AG20443 (cell line): ENCODE measurements at regions not wholly inside any gene's neighbourhood (a gene's known extent, or its start where the extent isn't known, plus 50 kb on each side); places are given as distances from the start of the nearest gene placed in this dataset.

Source experiments
- DNase-seq: peaks from one replicate; pipeline ENCODE4 v3.0.0; 2012; ENCODE audit warnings: low spot score, mixed read lengths

DNA sequence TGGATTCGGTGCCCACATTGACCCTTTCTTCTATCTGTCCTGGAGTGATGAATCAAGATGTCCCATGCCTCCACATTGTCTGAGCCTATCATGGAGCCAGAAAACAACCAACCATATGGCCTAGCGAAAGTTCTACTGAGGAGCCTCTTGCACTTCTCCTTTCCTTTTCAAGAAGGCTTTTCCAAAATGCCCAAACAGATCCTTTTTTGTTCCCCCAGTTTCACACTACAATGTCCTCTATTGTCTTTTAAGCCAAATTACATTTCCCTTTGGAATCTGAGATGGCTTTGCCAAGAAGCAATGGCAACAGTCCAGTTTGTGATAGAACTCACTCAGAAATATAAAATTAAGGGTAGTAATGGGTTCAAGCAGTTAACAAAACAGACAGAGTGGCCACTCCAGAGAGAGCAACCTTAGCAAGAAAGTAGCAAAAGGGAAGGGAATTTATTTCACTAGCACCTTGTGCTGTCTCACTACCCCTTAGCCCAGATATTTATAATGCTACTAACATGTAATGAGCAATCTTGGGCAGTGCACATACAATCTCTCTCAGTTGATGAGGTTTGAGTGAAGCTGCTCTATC lies 194.6 kb upstream of the PDE1C start:
- DNase-seq, result no peak

DNA sequence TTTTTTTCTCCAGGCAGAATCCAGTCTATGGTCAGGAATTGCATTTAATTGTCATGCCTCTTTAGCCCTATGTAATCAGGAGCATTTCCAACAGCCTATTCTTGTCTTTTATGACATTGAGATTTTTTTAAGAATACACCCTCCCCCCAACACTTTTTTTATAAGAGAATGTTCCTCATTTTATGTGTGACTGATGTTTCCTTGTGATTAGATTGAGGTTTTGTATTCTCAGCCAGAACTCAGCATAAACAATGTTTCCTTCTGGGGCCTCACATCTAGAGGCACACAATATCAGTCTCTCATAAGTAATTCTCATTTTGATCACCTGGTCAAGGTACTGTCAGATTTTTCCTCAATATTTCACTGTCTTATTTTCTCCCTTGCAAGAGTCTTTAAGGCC lies 193.4 kb upstream of the PDE1C start:
- DNase-seq, result no peak

DNA sequence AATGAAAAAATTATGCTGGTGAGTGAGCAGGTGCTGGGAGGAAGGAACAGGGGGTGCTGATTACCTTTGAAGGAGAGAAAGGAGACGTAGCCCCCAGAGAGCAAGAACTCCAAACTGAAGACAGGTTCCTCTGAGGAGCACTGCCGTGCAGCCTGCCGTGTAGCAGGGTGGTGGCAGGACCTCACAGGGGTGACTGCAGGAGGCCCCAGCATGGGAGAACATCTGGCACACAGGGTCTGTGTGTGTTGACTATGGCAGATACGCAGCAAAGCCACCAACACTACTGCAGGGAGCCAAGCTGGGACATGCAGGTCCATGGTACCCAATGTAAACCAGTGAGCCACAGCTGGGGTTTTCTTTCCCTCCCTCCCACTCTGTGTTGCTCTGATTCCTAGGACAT lies 192.1 kb upstream of the PDE1C start:
- no peak for DNase-seq

DNA sequence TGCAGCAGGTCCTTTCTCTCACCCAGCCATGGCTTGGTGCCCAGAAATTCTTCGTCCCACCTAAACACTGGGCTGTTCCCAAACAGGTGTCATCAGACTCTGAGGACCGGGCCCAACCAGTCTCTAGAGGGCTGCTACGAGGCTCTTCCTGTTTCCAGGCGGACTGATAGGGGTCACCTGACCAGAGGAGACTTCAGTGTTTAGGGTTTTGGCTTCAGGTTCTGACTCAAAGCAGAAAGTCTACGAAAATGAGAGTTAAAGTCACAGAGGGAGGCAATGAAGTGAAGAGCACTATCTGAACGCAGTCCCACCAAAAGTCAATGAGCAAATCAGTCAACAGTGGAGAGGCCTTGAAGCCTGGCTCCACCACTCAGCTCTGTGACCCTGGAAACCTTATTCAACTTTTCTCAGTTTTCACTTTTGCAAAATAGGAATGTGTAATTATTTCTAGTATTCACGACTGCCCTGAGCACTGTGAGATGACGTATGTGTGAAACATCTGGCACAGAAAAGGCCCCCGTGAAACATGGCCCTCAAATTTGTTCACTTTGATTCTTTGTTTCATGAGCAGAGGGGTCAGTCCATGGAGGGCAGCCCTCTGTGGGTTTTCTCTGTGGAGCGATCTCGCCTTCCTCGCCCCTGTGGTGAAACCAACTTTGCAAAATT lies 189.9 kb upstream of the PDE1C start:
- DNase-seq, result no peak

DNA sequence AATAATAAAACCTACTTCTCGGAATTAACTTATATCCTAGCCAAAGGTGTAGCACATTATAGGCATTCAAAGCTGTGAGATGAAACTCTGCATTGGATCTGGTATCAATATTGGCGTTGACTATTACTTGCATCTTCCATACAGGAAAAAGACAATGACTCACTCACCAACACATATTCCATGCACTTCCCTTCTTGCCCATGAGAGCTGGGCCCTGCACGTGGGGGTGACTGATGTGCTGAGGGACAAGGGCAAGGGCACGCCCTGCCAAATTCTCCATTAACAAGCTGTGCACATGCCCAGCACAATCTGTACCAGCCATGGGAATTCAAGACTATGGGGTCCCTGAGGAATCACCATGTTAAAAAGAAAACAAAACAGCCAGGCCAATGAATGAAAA lies 188.1 kb upstream of the PDE1C start:
- no peak for DNase-seq

DNA sequence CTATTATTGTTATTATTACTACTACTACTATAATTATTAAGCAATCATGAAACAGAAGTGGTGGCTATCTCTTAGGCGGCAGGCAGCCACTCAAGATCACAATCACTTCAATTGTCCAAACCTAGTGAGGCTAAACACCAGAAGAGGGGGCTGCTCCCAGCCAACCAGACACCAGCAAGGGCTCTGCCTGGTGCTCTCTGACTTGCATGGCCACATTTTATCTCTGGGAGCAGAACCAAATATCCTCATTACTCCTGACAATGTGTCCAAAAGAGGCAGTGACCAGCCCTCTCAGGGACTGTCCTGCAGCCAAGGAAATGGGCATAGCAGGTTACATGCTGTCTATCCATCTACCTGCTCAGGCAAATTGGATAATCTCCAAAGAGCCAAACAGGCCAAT lies 187.4 kb upstream of the PDE1C start:
- peak; percentile 1 for DNase-seq

DNA sequence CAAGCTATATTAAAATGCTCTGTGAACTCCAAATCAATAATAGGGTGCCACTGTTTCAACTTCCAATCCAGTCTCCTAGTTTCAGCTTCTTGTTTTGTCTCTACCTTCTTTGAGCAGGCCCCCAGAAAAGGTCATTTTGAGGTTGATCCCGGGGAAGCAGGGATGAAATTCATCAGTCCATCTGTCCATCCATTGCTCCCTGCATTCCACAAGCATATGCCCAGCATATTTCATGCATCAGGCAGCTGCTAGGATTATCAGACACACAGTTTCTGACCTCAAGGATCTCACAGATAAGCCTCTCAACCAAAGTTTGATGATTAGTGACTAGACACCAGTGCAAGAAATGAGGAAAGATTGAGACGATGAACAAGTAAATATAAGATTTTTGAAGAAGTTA lies 186.6 kb upstream of the PDE1C start:
- no peak for DNase-seq

DNA sequence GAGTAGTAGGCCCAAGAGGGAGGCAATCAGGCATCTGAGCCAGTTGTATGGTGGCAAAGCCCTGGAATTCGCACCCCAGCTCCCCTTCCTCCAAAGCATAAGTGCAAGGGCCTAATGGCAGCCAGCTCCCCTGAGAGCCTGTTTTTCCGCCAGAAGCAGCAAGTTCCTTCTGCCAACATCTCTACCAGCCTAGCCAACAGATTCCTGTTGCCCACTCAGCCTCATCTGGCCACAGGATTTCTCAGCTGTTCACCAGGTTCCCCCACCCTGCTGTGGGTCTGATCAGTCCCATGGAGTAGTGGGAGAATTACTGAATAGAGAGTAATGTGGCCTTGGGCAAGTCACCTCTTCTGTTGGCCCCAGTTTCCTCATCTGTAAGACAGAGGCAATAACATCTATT lies 186.2 kb upstream of the PDE1C start:
- DNase-seq, result no peak

DNA sequence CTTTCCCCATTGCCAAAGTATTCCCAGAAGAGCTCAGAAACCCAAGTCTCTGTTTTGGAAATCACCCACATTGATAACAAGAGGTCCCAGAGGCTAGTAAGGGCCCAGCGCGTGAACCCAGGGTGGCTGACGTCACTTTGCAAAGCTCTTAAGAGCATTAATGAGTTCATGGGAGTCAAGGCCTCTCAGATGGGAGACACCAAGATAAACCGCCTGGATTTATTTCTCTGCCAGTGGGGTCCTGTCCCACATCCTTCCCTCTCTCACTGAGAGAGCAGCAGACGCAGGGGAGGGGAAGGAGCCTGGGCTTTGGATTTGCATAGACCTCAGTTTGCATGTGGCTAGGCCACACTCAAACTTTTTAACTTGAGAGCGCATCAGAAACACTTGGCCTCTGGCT lies 184.8 kb upstream of the PDE1C start:
- DNase-seq, result no peak

DNA sequence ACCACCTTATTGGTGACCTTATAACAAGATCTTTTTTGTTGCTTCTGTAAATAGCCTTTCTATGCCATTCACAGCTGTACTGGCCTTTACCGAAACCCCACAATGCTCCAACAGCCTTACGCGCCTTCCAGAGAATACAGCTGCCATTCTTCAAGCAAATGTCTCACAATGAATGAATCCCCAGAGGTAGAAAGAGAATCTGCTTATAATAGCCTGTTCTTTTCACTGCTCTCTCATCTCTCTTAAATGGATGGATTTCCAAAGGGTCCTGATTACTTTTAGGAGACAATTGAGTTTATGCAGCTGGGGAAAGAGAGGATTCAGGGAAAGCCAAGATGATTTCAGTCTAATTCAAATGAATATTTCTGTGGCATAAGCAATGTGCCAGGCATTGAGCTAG lies 183.1 kb upstream of the PDE1C start:
- DNase-seq, result no peak

DNA sequence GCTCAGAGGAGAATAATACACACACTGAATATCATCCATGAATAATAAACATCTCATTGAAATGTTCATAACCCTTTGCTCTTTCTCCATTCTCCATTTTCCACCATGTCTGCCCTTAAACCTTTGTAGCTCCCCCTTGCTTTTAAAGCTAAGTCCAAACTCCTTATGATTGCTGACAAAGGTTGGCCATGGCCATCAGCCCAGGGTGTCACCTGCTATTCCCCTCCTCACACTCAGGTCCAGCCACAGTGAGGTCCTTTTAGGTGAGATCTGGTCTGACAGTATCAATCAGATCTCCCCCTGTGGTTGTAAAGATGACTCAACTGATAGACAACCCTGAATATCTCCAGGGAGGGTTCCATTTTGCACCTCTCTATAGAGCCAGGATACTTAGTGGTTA lies 181.5 kb upstream of the PDE1C start:
- no peak for DNase-seq

DNA sequence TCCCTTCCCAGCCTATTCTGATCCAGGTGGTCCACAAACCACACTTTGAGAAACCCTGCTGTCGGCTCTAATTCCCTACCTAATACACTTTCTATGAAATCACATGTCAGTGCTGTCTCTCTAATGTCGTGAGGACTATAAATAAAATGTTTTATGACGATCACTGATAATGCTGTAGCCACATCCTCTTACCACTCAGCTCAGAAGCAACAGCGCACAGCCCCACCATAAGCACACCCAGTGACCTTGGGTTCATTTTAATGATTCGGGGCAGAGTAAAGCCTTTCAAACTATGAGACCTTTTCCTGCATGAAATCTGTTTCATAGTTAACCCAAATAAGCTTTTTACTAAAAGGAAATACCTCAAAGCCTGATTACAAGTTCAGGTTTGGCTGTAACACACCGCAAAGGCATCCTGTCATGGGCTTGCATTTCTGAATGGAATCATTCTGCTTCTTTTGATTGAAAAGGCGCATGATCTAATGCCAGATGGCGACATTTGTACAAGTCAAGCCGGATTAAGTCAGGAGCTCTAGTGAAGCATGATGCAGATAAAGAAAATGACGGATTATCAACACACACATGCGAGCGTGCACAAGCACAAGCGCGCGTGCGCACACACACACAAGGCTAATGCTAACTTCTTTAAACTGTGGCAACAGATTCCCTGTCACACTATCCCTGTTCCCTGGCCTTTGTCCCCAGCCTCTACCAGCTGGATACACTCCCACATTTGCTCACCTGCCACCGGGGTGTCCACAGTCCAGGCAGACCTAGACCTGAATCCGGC lies 180.5 kb upstream of the PDE1C start:
- no peak for DNase-seq

DNA sequence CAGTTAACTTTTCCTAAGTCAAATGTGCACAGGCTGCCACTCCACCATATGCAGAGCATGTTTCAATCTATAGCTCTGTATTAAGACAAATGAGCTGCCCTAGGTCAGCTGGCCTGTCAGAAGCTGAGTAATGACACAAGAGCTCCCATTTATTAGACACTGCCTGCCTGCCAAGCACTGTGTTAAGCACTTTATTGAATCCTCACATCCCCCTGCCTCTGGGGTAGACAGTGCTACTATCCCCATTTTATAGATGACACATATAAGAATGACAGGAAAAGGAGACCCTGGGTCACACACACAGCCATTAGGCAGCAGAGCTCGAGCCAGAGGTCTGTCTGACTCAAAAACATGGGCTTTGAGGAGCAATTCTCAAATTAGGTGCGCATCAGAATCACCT lies 179.8 kb upstream of the PDE1C start:
- DNase-seq, result no peak

DNA sequence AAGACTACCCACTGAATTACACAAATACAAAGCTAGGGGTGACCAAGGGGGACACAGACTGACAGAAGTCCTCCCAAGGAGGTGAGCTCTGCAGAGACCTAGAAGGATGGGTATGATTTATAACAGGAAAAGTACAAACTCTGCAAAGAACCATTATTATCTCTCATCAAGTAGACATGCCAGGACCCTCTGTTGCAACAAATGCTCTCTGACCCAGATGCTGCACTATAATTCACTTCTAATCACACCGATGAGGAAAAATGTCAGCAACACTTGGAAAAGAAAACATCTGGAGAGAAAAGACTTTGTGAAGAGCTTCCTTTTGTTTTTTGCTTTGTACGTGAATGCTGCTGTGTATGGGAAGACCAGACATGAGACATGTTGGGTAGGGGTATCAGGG lies 178.3 kb upstream of the PDE1C start:
- no peak for DNase-seq

DNA sequence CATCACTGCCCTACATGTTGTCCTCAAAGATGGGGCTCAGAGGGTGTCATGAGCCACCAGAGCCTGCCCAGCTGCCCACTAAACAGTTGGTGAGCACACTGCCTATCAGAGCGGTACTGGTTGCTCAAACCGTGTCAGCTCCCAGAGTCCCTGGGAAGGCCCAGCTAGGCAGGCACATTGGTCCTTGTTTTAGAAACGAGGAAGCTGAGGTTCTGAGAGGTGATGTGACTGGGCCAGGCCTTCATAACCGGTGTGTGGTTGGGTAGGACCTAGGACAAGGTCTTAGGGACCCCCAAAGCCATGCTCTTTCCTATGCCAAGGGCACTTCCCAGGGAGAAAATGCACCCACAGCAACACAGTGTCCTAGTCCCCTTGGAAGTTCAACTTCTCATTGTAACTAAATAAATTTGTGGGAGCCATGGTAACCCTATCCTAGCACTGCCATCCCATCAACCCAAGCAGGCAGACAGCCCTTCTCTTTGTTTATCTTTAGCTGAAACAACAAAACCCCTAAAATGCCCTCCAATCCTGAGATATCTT lies 174.7 kb upstream of the PDE1C start:
- no peak for DNase-seq

DNA sequence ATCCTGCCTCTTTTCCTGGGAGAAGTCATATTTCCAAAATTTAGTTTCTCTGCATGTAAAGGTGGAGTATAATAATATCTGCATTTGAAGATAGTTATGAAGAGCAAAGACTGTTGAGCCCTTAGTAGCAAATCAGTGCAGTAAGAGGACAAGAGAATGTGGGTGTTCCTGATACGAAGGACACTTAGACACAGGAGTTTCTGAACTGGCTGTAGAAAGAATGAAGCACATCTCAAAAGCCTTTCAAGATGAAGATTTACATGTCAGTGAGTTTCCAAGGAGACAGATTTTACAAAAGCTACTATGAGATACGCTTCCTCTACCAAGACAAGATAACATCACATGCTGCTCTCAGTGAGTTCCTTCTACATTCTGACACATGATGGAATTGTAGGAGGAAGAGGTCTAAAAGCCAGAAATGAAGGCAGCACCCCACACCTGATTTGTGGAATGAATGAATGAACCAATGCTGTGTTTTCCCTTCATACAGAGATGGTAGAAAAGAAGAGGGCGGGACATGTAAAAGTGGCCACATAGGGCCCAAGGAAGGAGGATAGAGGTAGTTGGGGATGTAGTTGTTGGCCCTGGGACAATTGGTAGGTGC lies 173.6 kb upstream of the PDE1C start:
- DNase-seq, result no peak

DNA sequence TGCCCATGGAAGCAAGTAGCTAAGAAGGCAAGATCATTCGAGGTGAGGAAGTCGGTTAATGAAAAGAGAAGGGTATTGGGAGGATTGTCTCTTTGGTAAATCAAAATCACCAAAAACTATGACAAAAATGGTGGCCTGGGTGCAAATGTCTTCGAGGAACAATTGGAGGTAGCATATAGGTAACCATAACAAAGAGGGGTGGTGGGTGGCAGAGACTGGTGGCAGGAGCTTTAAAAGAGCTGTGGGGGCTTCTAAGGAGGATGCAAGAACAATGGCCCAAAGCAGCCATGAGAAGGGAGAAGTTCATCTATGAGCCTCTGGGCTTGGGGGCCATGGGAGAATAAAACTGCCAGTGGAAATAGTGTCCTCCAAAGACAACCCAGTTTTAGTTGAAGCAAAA lies 172.2 kb upstream of the PDE1C start:
- no peak for DNase-seq

DNA sequence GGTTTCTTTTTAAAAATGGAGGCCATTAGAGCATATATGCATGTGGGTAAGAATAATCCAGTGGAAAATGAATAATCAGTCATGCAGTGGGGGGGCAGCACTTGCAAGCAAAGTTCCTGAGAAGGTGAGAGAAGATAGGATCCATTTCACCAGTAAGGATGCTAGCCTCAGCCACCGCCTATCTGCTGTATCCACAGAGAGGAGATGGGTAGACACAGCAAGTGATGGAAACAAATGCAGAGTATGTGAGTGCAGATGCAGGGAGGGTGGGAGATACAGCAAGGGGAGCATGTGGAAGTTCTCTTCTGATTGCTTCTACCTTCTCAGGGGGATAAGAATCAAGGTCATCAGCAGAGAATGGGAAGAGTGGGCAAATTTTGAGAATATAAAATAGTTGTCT lies 171.4 kb upstream of the PDE1C start:
- no peak for DNase-seq

DNA sequence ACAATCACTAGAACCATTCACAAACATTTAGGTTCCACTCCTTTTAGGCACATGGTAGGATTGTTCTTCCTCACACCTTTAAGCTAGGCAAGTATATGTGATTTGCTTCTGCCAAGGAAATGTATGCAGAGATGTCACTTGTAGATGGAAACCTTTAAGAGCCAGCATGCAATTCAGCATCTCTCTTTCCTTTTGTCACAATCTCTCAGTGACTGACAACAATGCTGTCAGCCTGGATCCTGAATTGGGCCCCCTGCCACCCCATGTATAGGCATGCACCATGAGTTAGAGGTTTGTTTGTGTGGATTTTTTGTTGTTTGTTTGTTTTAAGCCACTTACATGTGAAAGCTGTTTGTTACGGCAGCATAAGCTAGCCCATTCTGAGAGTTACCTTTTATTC lies 169.6 kb upstream of the PDE1C start:
- DNase-seq, result no peak

DNA sequence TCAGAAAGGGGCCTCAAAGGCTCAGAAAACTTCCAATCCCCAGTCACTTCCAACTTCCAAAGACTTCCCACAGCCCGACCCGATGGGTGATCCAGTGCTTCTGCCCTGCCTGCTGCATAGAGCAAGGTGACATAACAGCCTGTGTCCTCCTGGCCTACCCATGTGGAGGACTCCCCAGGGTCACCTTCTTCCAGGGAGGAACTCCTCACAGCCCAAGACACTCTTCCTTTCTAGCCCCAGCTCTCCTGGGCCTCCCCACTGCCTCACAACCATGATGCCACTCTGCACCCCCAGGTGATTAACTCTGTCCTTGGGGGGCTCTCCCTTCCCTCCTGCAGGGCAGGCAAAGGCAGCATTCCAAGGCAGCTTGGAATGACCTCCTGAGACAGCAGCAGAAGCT lies 158.4 kb upstream of the PDE1C start:
- no peak for DNase-seq

DNA sequence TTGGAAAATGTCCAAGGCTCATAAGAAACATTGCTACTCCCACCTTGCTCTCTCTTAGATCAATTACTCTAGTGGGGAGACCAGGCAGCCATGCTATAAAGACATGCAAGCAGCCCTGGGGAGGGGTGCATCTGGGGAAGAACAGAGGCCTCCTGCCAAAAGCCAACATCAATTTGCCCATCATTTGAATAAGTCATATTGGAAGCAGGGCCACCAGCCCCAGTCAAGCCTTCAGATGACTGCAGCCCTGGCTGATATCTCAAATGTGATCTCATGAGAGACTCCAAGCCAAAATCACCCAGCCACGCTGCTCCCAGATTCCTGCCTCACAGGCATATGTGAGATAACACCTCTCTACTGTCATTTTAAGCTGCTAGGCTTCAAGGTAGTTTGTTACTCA lies 157.5 kb upstream of the PDE1C start:
- DNase-seq, result no peak

DNA sequence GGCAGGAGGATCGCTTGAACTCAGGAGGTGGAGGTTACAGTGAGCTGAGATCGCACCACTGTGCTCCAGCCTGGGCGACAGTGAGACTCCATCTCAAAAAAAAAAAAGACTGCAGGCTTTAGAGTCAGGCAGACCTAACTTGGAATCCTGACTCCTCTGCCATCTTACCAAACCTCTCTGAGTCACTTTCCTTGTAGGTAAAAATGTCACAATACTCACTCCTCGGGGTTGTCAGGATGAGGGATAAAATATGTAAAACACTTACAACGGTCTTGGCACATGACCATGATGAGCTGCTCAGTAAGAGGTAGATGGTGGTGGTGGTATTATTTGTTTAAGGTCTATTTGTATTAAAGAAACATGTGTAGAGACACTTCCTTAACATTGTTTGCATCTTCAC lies 154.1 kb upstream of the PDE1C start:
- DNase-seq, result no peak

DNA sequence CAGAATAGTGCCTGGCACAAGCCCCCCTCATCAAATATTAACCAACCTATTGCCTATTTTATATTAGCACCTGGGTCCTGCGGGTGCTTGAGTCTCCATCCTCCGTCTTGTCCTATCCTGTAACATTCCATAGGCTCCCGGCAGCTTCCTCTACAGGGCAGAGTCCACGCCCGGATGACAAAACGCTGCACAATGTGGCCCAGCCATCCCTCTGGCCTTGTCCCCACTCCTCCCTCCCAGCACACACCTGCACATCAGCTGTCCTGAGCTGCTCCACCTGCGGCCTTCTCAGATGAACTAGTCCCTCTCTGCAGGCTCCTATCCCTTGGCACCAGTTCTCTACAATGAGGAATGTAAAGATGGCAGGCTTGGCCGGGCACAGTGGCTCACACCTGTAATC lies 153.5 kb upstream of the PDE1C start:
- DNase-seq, result no peak
